ENCODE measurements at regions not wholly inside any gene's neighbourhood (a gene's known extent, or its start where the extent isn't known, plus 50 kb on each side); places are given as distances from the start of the nearest gene placed in this dataset.

DNA sequence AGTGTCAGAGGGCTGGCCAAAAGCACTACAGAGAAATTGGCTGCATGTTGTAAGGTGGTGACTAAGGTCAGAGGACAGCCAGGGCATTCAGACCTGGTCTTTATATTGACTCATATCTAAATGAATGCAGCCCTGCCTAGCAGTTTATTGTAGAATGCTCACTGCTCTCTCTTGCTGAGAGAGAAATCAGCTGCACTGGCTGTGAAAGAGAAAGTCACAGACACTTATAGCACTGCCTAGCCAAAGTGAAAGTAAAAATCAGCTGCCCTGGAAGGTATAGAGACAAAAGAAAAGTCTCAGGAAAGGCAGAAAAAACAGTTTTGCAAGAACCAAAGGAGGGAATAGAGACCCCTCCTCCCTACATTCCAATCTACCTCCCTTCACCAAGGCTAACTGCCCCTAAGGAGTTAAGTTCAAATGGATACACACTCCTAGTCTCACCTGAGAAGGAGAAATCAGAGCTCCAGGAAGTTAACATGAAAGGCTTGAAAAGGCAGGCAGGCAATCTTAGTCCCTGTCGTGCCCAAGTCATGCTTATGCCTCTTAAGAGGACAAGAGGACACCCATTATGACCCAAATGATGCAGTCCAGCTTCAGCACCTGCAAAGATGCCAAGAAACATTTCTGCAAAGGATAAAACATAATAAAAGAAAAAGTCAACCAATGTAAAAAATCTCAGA, 235.1 kb downstream of the RPS4Y2 start:
- Histone ChIP-seq H3K27ac (no peak overlapping the region), H3K9me3 (replicated peaks in 1 of 3) (no peaks in the 10 kb centered on the region), H3K27me3 (no peaks in the 10 kb centered on the region), H3K36me3 (replicated peaks in 1 of 2) (no peaks in the 10 kb centered on the region), H3K4me3 (no peak overlapping the region), H3K4me1 (replicated peaks in 1 of 2) (no peaks in the 10 kb centered on the region)
- 6 to 18% methylated on average over 1 of the region's 1 CpG; no CpG with 5 or more reads in 2 of the 4 donors for WGBS, 4 donors
- DNase-seq: peak in 1 of 7 donors; percentile 0
- TF ChIP-seq, protein P1, sequence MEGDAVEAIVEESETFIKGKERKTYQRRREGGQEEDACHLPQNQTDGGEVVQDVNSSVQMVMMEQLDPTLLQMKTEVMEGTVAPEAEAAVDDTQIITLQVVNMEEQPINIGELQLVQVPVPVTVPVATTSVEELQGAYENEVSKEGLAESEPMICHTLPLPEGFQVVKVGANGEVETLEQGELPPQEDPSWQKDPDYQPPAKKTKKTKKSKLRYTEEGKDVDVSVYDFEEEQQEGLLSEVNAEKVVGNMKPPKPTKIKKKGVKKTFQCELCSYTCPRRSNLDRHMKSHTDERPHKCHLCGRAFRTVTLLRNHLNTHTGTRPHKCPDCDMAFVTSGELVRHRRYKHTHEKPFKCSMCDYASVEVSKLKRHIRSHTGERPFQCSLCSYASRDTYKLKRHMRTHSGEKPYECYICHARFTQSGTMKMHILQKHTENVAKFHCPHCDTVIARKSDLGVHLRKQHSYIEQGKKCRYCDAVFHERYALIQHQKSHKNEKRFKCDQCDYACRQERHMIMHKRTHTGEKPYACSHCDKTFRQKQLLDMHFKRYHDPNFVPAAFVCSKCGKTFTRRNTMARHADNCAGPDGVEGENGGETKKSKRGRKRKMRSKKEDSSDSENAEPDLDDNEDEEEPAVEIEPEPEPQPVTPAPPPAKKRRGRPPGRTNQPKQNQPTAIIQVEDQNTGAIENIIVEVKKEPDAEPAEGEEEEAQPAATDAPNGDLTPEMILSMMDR (IDR thresholded peaks at IDR 0.05): no peak
- TF ChIP-seq POLR2A (IDR thresholded peaks at IDR 0.05): no peak
- intact Hi-C loops (cut with DNase I): no loop called here

GRCh38 chrY:20997355-20997754, 241.4 kb downstream of the RPS4Y2 start:
- 69 to 83% methylated on average over 2 of the region's 2 CpGs; no CpG with 5 or more reads in 2 of the 4 donors for WGBS, 4 donors
- no peak for TF ChIP-seq POLR2A (IDR thresholded peaks at IDR 0.05)
- TF ChIP-seq, protein P1 (IDR thresholded peaks at IDR 0.05): no peak

GRCh38 chrY:20998016-20998415, 242.1 kb downstream of the RPS4Y2 start:
- no peak for DNase-seq
- no peak overlapping the region for H3K4me3 ChIP-seq
- TF ChIP-seq, protein P1 (IDR thresholded peaks at IDR 0.05): no peak
- TF ChIP-seq POLR2A (IDR thresholded peaks at IDR 0.05): no peak
- no peaks in the 10 kb centered on the region for H3K27me3 ChIP-seq
- intact Hi-C loops (cut with DNase I): no loop called here
- H3K27ac ChIP-seq: no peak overlapping the region
- no peaks in the 10 kb centered on the region for H3K4me1 ChIP-seq (replicated peaks in 1 of 2)
- no peaks in the 10 kb centered on the region for H3K9me3 ChIP-seq (replicated peaks in 1 of 3)
- no peaks in the 10 kb centered on the region for H3K36me3 ChIP-seq (replicated peaks in 1 of 2)

More at GRCh38 chrY:20997355-20997754, 241.4 kb downstream of the RPS4Y2 start:
- no peak for DNase-seq
- no peaks in the 10 kb centered on the region for H3K4me1 ChIP-seq (replicated peaks in 1 of 2)
- no peak overlapping the region for H3K4me3 ChIP-seq
- H3K27ac ChIP-seq: no peak overlapping the region
- H3K27me3 ChIP-seq: no peaks in the 10 kb centered on the region
- no peaks in the 10 kb centered on the region for H3K36me3 ChIP-seq (replicated peaks in 1 of 2)
- intact Hi-C loops (cut with DNase I): no loop called here
- no peaks in the 10 kb centered on the region for H3K9me3 ChIP-seq (replicated peaks in 1 of 3)

- Histone ChIP-seq H3K4me3 (no peak overlapping the region), H3K27me3 (no peaks in the 10 kb centered on the region), H3K27ac (no peak overlapping the region), H3K4me1 (replicated peaks in 1 of 2) (no peaks in the 10 kb centered on the region), H3K9me3 (replicated peaks in 1 of 3) (no peaks in the 10 kb centered on the region), H3K36me3 (replicated peaks in 1 of 2) (no peaks in the 10 kb centered on the region)
- intact Hi-C loops (cut with DNase I): no loop called here
- TF ChIP-seq, protein P1 (IDR thresholded peaks at IDR 0.05): no peak
- no peak for TF ChIP-seq POLR2A (IDR thresholded peaks at IDR 0.05)
- no peak for DNase-seq
Observed at GRCh38 chrY:20998483-20998882, 242.6 kb downstream of the RPS4Y2 start.
